ENCODE measurements at regions not wholly inside any gene's neighbourhood (a gene's known extent, or its start where the extent isn't known, plus 50 kb on each side); places are given as distances from the start of the nearest gene placed in this dataset.
"Not testable (repeated sequence)": the region's sequence is repeated elsewhere in the genome, so short reads cannot be mapped to it uniquely, and the experiment has no call there.

DNA sequence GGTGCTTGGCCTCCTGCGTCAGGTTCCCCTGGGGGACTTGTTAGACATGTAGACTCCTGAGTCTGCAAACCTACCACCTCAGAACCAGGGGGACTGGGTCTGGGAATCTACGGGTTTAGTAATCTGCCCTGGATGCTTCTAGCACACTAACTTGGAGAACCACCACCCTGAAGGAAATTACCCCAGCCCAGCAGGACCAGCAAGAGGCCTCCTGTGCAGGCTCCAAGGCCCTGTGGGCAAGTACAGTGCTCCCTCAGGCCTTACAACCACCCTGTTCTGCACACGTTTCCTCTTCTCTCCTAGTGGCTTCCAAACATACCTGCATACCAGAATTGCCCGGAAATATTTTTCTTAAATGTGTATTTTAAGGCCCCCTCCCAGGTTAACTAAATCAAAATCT is 423.0 kb downstream of the FUT8 start:
- no peak for DNase-seq

DNA sequence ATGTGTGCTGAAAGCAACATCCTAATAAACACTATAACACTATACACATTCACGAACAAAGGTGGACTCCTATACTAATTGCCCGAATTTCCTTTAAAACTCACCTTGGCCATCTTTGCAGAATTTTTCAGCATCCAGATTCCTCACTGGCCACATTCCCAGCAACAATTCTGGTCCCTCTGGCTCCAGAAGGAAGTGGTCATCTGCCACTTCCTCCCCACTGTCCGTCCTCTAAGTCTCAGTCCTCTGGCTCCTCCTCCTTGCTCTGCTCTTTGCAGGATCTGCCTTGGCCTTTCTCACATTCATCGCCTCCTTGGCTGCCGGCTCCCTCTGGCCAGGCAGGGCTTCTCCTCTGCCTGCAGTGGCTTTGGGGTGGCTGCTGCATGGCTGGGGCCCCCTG is 426.0 kb downstream of the FUT8 start:
- no peak for DNase-seq

DNA sequence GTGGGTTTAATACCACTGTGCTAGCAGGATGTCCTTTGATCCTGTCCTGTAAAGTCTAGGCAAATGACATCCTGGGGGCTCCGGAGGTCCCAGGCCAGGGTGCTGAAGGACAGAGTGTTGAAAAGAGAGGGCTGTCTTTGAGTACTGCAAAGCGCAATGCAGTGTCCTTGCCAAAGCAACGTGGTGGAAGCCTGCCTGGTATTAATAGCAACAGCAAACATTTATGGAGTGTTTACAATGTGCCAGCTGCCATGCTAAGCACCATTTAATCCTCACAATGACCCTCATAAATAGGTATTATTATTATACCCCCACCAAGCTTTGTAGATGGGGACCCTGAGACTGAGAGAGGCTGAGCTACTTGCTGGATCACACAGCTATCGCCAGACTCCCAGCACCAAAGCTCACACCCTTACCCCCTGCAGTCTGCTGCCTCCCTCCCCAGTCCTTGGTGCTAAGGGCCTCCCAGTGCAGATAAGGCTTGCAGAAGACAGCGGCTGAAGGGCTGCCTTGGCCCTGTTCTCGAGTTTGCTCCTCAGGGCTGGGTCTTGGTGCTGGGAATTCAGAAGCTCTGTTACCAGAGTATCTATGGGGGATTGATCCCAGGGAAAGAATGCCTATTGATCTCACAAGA is 427.7 kb downstream of the FUT8 start:
- no peak for DNase-seq

DNA sequence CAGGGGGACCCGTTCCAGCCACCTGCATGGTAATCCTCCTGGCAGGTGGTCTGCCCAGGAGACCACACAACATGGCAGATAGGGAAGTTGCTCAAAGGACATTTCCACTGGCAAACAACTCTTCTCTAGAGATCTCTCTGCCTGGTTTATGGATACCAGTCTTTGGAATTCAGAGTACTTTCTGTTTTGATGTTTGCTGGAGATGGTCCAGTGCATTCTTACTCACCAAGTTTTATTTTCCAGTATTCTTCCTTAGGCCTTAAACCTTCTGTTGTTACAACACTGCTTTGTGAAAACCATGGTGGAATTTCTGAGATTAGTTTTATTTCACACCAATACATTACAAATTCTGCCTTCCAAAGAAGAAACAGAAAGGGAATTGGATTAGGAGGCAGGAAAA is 428.3 kb downstream of the FUT8 start:
- no peak for DNase-seq

GRCh38 chr14:65846196-65846868 is 433.8 kb downstream of the FUT8 start:
- DNase-seq: no peak

DNA sequence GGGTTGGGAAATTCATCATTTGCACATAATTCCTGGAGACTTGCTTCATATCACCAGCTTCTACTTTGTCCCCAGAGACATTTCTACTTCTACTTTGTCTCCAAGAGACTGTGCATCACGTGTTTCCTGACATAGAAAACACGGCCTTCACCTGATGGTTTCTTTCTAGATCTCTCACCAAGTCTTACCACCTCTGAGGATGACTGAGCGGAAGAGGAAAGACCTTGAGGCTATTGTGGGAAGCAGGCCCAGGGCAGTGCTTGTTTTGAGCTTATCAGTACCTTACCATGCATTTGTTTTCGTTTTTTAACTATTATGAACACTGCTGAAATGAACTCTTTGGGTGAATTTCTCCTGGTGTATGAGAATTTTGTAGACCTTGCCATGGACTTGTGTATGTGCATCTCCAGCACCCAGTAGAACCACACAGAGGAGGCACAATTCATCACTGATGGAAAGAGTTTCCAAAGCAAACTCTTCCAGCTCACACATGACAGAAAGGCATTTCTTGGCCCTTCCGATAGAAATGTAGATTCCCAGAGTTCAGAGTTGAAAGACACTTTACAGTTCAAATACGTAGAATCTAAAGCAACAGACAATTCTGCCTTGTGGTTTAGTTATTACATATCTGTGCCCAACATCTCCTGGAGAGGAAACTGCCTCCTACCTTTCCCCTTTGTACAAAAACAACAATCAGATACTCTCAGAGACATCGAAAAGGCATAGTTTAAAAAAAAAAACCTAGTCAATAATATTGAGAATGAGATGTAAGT is 434.7 kb downstream of the FUT8 start:
- peak; percentile 12 to 66 for DNase-seq

DNA sequence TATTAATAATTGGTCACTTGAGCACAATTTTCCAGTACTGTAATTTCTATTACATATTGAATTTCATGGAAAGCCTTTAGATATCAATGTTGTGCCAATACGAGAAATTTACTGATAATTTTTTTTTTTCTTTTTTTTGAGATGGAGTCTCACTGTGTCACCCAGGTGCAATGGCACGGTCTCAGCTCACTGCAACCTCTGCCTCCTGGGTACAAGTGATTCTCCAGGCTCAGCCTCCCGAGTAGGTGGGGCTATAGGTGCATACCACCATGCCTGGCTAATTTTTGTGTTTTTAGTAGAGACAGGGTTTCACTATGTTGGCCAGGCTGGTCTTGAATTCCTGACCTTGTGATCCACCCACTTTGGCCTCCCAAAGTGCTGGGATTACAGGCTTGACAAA is 435.4 kb downstream of the FUT8 start:
- DNase-seq: not testable (repeated sequence)

DNA sequence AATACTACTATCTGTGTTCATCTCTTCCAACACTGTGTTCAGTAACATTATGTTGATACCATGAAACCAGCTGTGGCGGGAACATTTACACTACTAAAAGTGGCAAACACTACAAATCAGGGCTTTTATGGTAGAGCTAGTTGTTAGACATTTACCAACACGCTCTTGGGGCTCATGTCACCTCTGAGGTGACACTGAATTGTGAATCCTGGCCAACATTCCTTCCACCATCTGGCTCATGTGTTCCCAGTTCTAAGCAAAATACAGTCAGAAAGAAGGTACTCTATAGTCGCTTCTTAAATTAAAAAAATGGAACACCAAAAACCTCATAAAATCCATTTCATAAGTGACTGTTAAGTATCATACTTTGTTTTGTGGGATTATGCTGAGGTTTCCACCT is 436.6 kb downstream of the FUT8 start:
- no peak for DNase-seq

DNA sequence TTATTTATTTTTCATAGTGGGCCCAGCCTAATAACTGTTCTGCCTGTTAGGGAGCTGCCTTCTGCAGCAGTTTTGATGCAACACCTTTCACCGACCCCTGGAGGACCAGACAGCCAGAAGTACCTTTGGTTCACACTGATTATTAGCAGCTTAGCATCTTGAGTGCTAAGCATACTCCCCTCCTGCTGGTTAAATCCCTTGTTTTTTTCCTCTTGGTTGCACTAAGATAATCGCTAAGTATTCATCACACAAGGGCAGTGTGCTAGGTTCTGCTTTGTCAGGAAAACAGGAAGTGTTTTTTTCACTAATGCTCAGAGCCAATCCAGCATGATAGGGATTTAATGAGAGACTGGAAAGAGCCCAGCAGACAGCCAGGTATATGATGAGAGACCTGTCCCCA is 437.0 kb downstream of the FUT8 start:
- DNase-seq: no peak

GRCh38 chr14:65850429-65851135 is 438.1 kb downstream of the FUT8 start:
- peak; percentile 34 to 75 for DNase-seq

DNA sequence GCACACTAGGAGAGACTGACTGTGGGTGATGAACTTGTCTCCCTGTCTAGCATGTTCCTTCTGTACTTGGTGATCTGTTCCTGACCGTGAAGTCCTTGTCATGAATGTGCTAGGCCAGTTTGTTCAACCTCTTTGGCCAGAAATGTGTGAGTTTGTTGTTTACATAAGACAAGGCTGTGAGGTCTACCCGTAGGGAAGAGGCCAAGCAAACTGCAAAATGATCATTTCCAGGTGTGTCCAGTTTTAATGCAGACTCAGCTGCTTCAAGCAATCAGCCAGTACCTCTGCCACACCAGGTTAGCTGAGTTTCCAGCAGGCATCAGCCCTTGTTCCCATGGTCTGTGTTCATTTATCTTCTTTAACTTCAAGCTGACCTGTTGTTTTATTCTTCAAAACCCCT is 440.2 kb downstream of the FUT8 start:
- DNase-seq: no peak

DNA sequence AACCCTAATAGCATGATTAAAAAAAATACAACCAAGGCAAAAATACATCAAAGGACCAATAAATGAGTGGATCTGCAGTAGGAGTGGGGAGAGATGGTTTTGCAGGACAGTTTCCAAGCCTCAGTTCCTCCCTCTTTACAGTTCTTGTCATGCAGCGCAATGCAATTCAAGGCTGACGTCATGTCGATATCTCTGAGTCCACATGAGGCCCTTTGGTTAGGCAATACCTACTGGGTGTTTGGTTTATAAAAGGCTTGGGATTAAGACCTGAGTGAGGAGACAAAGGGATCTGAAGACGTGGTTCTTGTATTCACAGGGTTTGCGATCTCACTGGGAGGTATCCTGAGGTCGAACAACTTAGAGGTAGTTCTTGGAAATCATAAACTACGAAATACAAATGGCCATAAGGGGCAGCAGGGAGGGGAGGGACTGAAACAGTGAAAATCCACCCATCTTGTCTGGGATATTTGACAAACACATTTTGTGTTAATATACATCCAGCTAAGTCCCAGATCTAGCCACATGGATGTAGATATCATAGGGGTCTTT is 441.0 kb downstream of the FUT8 start:
- DNase-seq: no peak

DNA sequence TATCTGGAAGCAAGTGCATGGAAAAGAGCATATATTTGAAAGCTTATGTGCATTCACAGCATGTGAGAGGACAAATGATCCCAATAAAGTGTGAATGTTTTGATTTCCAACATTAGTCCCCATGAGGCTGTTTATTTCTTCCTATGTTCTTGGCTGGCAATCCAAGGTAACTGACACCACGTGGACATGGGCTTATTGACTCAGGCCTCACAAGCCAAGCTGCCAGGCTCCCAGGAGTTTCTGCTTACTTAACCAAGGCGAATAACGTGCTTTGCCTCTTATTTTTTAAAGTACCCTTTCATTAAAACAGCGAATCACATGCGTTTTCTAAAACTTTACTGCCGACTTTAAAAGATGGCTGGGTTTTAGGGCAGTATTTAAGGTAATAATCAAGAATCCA is 441.7 kb downstream of the FUT8 start:
- no peak for DNase-seq

DNA sequence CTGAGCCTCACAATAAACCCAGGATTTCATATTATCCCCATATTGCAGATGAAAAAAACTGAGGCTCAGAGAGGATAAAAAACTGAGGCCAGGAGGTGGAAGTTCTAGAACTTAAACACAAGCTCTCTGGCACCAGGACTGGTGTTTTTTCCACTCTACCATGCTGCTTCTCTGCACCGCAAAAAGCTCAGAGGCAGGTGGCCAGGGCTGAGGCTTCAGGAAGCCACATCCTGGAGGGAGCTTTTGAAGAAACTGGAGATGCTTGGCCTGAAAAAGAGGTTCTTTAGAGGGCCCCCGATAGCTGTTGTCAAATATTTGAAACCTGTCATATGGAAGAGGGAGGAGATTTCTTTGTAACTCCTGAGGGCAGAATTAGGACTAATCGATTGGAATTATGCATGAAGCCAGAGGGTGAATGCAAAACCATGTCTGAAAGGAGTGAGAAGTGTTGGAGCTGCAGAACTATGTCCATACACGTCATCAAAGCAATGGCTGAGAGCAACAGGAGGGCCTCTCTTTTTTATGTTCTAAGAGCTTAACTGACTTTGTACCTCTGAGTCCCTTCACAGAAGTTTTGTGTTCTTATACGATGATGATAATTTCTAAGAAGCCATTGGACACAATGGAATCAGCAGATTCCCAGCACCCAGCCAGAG is 448.6 kb downstream of the FUT8 start:
- no peak for DNase-seq

- DNase-seq: no peak
Measured at GRCh38 chr14:65864549-65864948, 452.0 kb downstream of the FUT8 start.

DNA sequence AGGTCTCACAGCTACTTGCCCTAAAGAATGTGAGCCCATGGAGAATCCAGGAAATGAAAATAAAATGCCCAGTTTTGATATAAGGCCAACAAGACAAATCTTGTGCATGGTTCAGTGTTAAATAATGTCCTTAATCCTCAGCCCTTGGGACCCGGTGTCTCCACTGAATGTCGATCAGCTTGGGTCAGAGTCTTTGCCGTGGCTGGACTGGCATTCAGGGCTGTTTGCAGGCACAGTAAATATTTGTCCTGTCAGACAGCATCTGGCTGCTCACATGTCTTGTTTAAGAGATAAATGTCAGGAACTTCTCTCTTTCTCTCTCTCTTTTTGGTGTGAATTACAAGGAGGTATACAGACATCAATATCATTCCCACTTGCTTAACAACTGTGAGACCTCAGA is 452.5 kb downstream of the FUT8 start:
- DNase-seq: no peak

DNA sequence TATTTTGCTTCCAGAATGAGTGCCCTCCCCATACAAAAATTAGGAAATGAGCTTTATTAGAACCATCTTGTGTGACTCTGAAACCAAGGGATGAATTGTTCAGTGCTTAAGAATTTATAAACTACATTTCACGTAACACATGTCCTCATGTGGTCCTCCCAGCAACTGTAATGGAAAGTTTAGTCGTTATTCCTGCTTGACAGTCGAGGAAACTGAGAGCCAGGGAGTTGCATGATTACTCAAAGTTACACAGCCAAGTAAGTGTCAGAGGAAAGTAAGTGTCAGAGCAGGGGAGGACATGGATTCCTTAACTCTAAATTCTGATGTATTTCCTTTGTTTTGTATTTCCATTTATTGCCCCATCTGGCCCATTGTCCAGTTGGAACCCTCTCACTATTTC is 453.9 kb downstream of the FUT8 start:
- DNase-seq: no peak

GRCh38 chr14:65866886-65867285 is 454.4 kb downstream of the FUT8 start:
- DNase-seq: no peak

GRCh38 chr14:65867333-65867732 is 454.8 kb downstream of the FUT8 start:
- no peak for DNase-seq

GRCh38 chr14:65872536-65872935 is 460.0 kb downstream of the FUT8 start:
- no peak for DNase-seq

- DNase-seq: no peak
Measured at GRCh38 chr14:65877166-65877565, 464.6 kb downstream of the FUT8 start.

DNA sequence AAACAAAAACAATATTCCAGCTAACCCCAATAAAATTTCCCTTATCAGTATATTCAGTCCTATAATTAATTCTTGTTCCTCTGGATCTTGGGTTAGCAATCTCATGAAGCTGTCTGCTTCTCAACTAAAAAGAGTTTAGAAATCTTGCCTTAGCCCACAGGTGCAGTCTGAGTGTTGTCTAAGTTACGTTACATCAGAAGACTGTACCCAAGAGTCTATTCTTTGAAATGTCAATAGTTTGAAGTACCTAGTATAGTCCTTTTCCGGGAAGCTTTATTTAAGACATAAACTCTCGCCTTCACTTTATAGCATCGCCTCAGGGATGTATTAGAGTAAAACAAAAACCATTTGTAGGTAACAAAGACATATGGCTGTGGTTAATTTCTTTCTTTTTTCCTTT is 465.1 kb downstream of the FUT8 start:
- no peak for DNase-seq

- DNase-seq: no peak
Measured at GRCh38 chr14:65878586-65878985, 466.1 kb downstream of the FUT8 start.
